H1 (cell line): ENCODE measurements at regions not wholly inside any gene's neighbourhood (a gene's known extent, or its start where the extent isn't known, plus 50 kb on each side); places are given as distances from the start of the nearest gene placed in this dataset.

Experiments
- CTCF ChIA-PET: fragments of 300-600 bp; sonication (Branson Sonifier 250); formaldehyde crosslinking; loops from one replicate; lab custom pipeline; 2021; ENCODE audit not compliant: partially characterized antibody; lab: Charles Lee
- POLR2A ChIA-PET: fragments of 300-600 bp; sonication (Branson Sonifier 250); formaldehyde crosslinking; loops from one replicate; lab custom pipeline; 2021; ENCODE audit warnings: inconsistent platforms; ENCODE audit not compliant: partially characterized antibody; lab: Charles Lee
- DNase-seq, 2 experiments: peaks; one replicate each; pipeline versions ENCODE4 v3.0.0 to v3.0.0-alpha.2; 2010 to 2022; ENCODE audit warnings: low spot score in 2 of 2, low read depth in 1 of 2, mixed read lengths in 1 of 2
- FAIRE-seq: peaks from 2 replicates; lab custom pipeline; 2011; peaks lifted over from hg19 to GRCh38; lab: Jason Lieb, UNC
- H2AFZ ChIP-seq: 2 replicates; pipeline ENCODE4 v1.8.1; 2012; ENCODE audit warnings: low read length, inconsistent platforms
- H2AK5ac ChIP-seq: 2 replicates; pipeline ENCODE4 v1.6.1; 2013; ENCODE audit warnings: low read depth, low read length
- H2BK120ac ChIP-seq: replicated peaks from 2 replicates; pipeline ENCODE3; 2013; ENCODE audit warnings: low read depth, low read length, inconsistent platforms
- H2BK12ac ChIP-seq: 2 replicates; pipeline ENCODE4 v1.6.1; 2013; ENCODE audit warnings: low read depth, low read length
- H2BK15ac ChIP-seq: 2 replicates; pipeline ENCODE4 v1.6.1; 2013; ENCODE audit warnings: low read length
- H2BK20ac ChIP-seq: 2 replicates; pipeline ENCODE4 v1.6.1; 2013; ENCODE audit warnings: low read length
- H2BK5ac ChIP-seq: 2 replicates; pipeline ENCODE4 v1.6.1; 2013; ENCODE audit warnings: low read depth, low read length
- H3K14ac ChIP-seq: 2 replicates; pipeline ENCODE4 v1.6.1; 2013; ENCODE audit warnings: inconsistent platforms; ENCODE audit not compliant: insufficient read length
- H3K18ac ChIP-seq: 2 replicates; pipeline ENCODE4 v1.6.1; 2013; ENCODE audit warnings: low read length; ENCODE audit errors: extremely low read depth
- H3K23ac ChIP-seq: 2 replicates; pipeline ENCODE4 v1.6.1; 2013; ENCODE audit warnings: inconsistent platforms; ENCODE audit not compliant: insufficient read length
- H3K23me2 ChIP-seq: 2 replicates; pipeline ENCODE4 v1.6.1; 2013; ENCODE audit warnings: low read depth, low read length
- H3K27ac ChIP-seq: 2 replicates; pipeline ENCODE4 v1.6.1; 2011; ENCODE audit warnings: low read depth, low read length, inconsistent platforms
- H3K27me3 ChIP-seq, 4 experiments: replicated peaks in 1 of 4; 1 replicate in 1 of 4; 2 replicates in 3 of 4; pipeline versions ENCODE4 v1.6.1 to v1.8.1; 2011 to 2013; ENCODE audit warnings: low read length in 3 of 4, mild to moderate bottlenecking in 3 of 4, inconsistent platforms in 2 of 4, mixed read lengths in 2 of 4, moderate library complexity in 1 of 4; ENCODE audit not compliant: control insufficient read depth in 3 of 4, insufficient read depth in 3 of 4; ENCODE audit errors: extremely low read depth in 1 of 4
- H3K36me3 ChIP-seq, 4 experiments: 2 replicates each; pipeline versions ENCODE4 v1.6.1 to v1.8.1; 2011 to 2013; ENCODE audit warnings: mild to moderate bottlenecking in 4 of 4, low read length in 3 of 4, moderate library complexity in 2 of 4, control low read depth in 1 of 4, inconsistent platforms in 1 of 4; ENCODE audit not compliant: insufficient read depth in 4 of 4, control insufficient read depth in 2 of 4
- H3K4ac ChIP-seq: replicated peaks from 2 replicates; pipeline ENCODE3; 2013; ENCODE audit warnings: low read length, low read depth, mixed read lengths, inconsistent platforms; ENCODE audit not compliant: insufficient read length
- H3K4me1 ChIP-seq, 4 experiments: replicated peaks in 1 of 4; 1 replicate in 1 of 4; 2 replicates in 3 of 4; pipeline versions ENCODE4 v1.6.1 to v1.8.1; 2011 to 2013; ENCODE audit warnings: low read length in 3 of 4, inconsistent platforms in 2 of 4, mixed read lengths in 1 of 4; ENCODE audit not compliant: insufficient read depth in 4 of 4, control insufficient read depth in 3 of 4
- H3K4me2 ChIP-seq, 2 experiments: 2 replicates each; pipeline versions ENCODE4 v1.6.1 to v1.8.1; 2011 to 2013; ENCODE audit warnings: low read depth in 2 of 2, low read length in 2 of 2, control low read depth in 1 of 2, inconsistent platforms in 1 of 2, mild to moderate bottlenecking in 1 of 2; ENCODE audit not compliant: insufficient read depth in 1 of 2
- H3K4me3 ChIP-seq, 4 experiments: fragments of 200-600, 300-600 bp in 1 of 4; sonication (generic), shearing (Covaris generic), sonication (Bioruptor Twin) in 1 of 4; 2 replicates each; pipeline versions ENCODE4 v1.5.1 to v1.8.1; 2011 to 2016; ENCODE audit warnings: low read length in 4 of 4, low read depth in 3 of 4, control low read depth in 2 of 4, inconsistent platforms in 2 of 4, mild to moderate bottlenecking in 2 of 4, mixed read lengths in 1 of 4, moderate library complexity in 1 of 4; ENCODE audit not compliant: insufficient read depth in 2 of 4; ENCODE audit errors: extremely low read depth in 1 of 4
- H3K56ac ChIP-seq: replicated peaks from 2 replicates; pipeline ENCODE3; 2013; ENCODE audit warnings: low read depth, mild to moderate bottlenecking, mixed read lengths, low read length, inconsistent platforms; ENCODE audit not compliant: insufficient read length
- H3K79me1 ChIP-seq: 2 replicates; pipeline ENCODE4 v1.6.1; 2013; ENCODE audit warnings: low read depth, low read length, control low read depth
- H3K79me2 ChIP-seq, 2 experiments: 2 replicates each; pipeline versions ENCODE4 v1.6.1 to v1.8.1; 2012 to 2013; ENCODE audit warnings: low read length in 2 of 2, mild to moderate bottlenecking in 2 of 2, inconsistent platforms in 1 of 2; ENCODE audit not compliant: insufficient read depth in 2 of 2, control insufficient read depth in 1 of 2
- H3K9ac ChIP-seq, 4 experiments: replicated peaks in 1 of 4; 1 replicate in 1 of 4; 2 replicates in 3 of 4; pipeline versions ENCODE4 v1.6.1 to v1.8.1; 2011 to 2013; ENCODE audit warnings: low read depth in 3 of 4, low read length in 3 of 4, control low read depth in 2 of 4, mild to moderate bottlenecking in 2 of 4, moderate library complexity in 2 of 4, inconsistent platforms in 1 of 4; ENCODE audit errors: extremely low read depth in 1 of 4
- H3K9me3 ChIP-seq, 2 experiments: 2 replicates each; pipeline versions ENCODE4 v1.6.1 to v1.8.1; 2012 to 2013; ENCODE audit warnings: mild to moderate bottlenecking in 2 of 2, moderate library complexity in 2 of 2, control low read depth in 1 of 2, inconsistent platforms in 1 of 2, low read depth in 1 of 2, low read length in 1 of 2, mixed read lengths in 1 of 2; ENCODE audit not compliant: insufficient read depth in 2 of 2
- H4K20me1 ChIP-seq, 2 experiments: replicated peaks in 1 of 2; 2 replicates each; pipeline versions ENCODE3 to v1.8.1; 2011 to 2013; ENCODE audit warnings: inconsistent platforms in 2 of 2, low read length in 2 of 2, mild to moderate bottlenecking in 1 of 2; ENCODE audit not compliant: insufficient read depth in 2 of 2, control insufficient read depth in 1 of 2
- H4K5ac ChIP-seq: 2 replicates; pipeline ENCODE4 v1.6.1; 2013; ENCODE audit warnings: low read length, low read depth, mixed read lengths, inconsistent platforms; ENCODE audit not compliant: insufficient read length
- H4K8ac ChIP-seq: 2 replicates; pipeline ENCODE4 v1.8.0; 2013; ENCODE audit warnings: mild to moderate bottlenecking, moderate library complexity, low read length, inconsistent platforms; ENCODE audit not compliant: insufficient read depth; ENCODE audit errors: extremely low read depth
- H4K91ac ChIP-seq: replicated peaks from 2 replicates; pipeline ENCODE3; 2013; ENCODE audit warnings: low read length, mixed read lengths, inconsistent platforms; ENCODE audit not compliant: insufficient read length
- CTBP2 ChIP-seq: IDR thresholded peaks from 2 replicates; pipeline ENCODE4 v1.7.0; 2011; ENCODE audit warnings: borderline replicate concordance, mild to moderate bottlenecking, moderate library complexity, mixed read lengths, low read length; ENCODE audit not compliant: insufficient read depth, insufficient read length
- TEAD4 ChIP-seq: IDR thresholded peaks from 2 replicates; pipeline ENCODE4 v1.6.1; 2012; ENCODE audit warnings: low read depth, low read length, inconsistent platforms, mixed read lengths
- WGBS, 2 experiments: shearing (Covaris generic) in 1 of 2; methylation state at CpG; one replicate each; pipeline versions ENCODE4 v1.1.6 to v1.1.7; 2013 to 2015; ENCODE audit warnings: low lambda C conversion rate in 2 of 2, mixed read lengths in 2 of 2, inconsistent platforms in 1 of 2, low coverage in 1 of 2, missing lambda C conversion rate in 1 of 2; ENCODE audit not compliant: insufficient replicate concordance in 2 of 2, insufficient coverage in 1 of 2, insufficient read length in 1 of 2; ENCODE audit errors: extremely low coverage in 1 of 2, missing lambda C conversion rate in 1 of 2; 5-methylcytosine and 5-hydroxymethylcytosine counted together

DNA sequence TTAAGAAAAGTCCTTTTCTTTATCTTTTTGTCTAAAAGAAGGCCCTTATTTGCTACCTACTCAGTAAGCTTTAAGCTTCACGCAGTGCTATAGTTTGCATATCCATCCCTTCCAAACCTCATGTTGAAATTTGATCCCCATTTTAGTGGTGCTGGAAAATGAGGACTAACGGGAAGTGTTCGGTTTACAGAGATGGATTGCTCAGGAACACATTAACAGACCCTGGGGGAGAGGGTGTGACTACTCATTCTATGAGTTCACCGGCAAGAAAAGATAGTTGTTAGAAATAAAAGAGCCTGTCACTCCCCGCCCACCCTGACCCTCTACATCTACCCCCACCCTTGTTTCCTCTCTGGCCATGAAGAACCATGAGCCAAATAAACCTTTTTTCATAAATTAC is 546.2 kb downstream of the MEI4 start:
- no peak overlapping the region for H4K8ac ChIP-seq
- no peak overlapping the region for H2BK12ac ChIP-seq
- H3K9me3 ChIP-seq = no peaks in the 10 kb centered on the region
- no peaks in the 10 kb centered on the region for H3K4me1 ChIP-seq
- H3K4ac ChIP-seq = no peak overlapping the region
- H2BK120ac ChIP-seq = no peak overlapping the region
- FAIRE-seq = no peak
- H3K79me2 ChIP-seq = no peaks in the 10 kb centered on the region
- H4K91ac ChIP-seq = no peak overlapping the region
- H3K18ac ChIP-seq = no peak overlapping the region
- no peaks in the 10 kb centered on the region for H4K20me1 ChIP-seq
- no peak overlapping the region for H3K4me3 ChIP-seq
- no peaks in the 10 kb centered on the region for H3K23me2 ChIP-seq
- no peak overlapping the region for H3K14ac ChIP-seq
- peaks cover 2 to 10% (median 3%) of the 10 kb centered on the region in 4 experiments; a peak in 4 of 7 replicates for H3K27me3 ChIP-seq
- no peaks in the 10 kb centered on the region for H3K79me1 ChIP-seq
- H3K9ac ChIP-seq = no peak overlapping the region
- ChIA-PET CTCF (no interaction called here), POLR2A (no interaction called here)
- H3K36me3 ChIP-seq = no peaks in the 10 kb centered on the region
- no peak overlapping the region for H3K23ac ChIP-seq
- H2BK20ac ChIP-seq = no peak overlapping the region
- no peak overlapping the region for H4K5ac ChIP-seq
- DNase-seq = no peak
- 86% methylated on average over 5 of the region's 5 CpGs; no CpG with 5 or more reads in 1 of the 2 experiments for WGBS, 2 experiments
- H3K4me2 ChIP-seq = no peak overlapping the region
- no peak overlapping the region for H2BK15ac ChIP-seq
- no peak overlapping the region for H2BK5ac ChIP-seq
- H2AFZ ChIP-seq = no peak overlapping the region
- no peak overlapping the region for H2AK5ac ChIP-seq
- H3K27ac ChIP-seq = no peak overlapping the region
- no peak overlapping the region for H3K56ac ChIP-seq
- no peak for TF ChIP-seq TEAD4
- no peak for TF ChIP-seq CTBP2
